Liver (tissue), 8 donors: ENCODE measurements at regions not wholly inside any gene's neighbourhood (a gene's known extent, or its start where the extent isn't known, plus 50 kb on each side); places are given as distances from the start of the nearest gene placed in this dataset.

Experiments
- DNase-seq: peaks from one replicate; pipeline ENCODE4 v3.0.0-alpha.2; 2017; ENCODE audit warnings: low spot score
- H3K27ac ChIP-seq, 2 donors: one replicate each; pipeline ENCODE4 v1.7.0; 2013; ENCODE audit warnings: inconsistent platforms in 2 of 2, low read length in 2 of 2, control low read depth in 1 of 2, low read depth in 1 of 2, mild to moderate bottlenecking in 1 of 2
- H3K27me3 ChIP-seq, 4 donors: one replicate each; pipeline versions ENCODE4 v1.6.1 to v1.7.0; 2013; ENCODE audit warnings: low read length in 3 of 4, inconsistent platforms in 1 of 4, mild to moderate bottlenecking in 1 of 4, moderate library complexity in 1 of 4; ENCODE audit not compliant: control insufficient read depth in 4 of 4, insufficient read depth in 4 of 4
- H3K36me3 ChIP-seq, 4 donors: one replicate each; pipeline versions ENCODE4 v1.6.1 to v1.7.0; 2013; ENCODE audit warnings: low read length in 3 of 4, mild to moderate bottlenecking in 3 of 4, low read depth in 1 of 4, moderate library complexity in 1 of 4; ENCODE audit not compliant: control insufficient read depth in 4 of 4, insufficient read depth in 3 of 4
- H3K4me1 ChIP-seq, 4 donors: one replicate each; pipeline versions ENCODE4 v1.6.1 to v1.7.0; 2013; ENCODE audit warnings: low read length in 3 of 4, mild to moderate bottlenecking in 3 of 4, moderate library complexity in 1 of 4; ENCODE audit not compliant: control insufficient read depth in 4 of 4, insufficient read depth in 4 of 4
- H3K4me3 ChIP-seq, 3 donors: one replicate each; pipeline versions ENCODE4 v1.6.1 to v1.7.0; 2013; ENCODE audit warnings: low read length in 3 of 3, control low read depth in 1 of 3, low read depth in 1 of 3, mild to moderate bottlenecking in 1 of 3
- H3K9ac ChIP-seq, 2 donors: one replicate each; pipeline ENCODE4 v1.7.0; 2013; ENCODE audit warnings: low read length in 2 of 2, mild to moderate bottlenecking in 2 of 2, moderate library complexity in 2 of 2, control low read depth in 1 of 2, low read depth in 1 of 2
- H3K9me3 ChIP-seq, 4 donors: one replicate each; pipeline versions ENCODE4 v1.6.1 to v1.7.0; 2013; ENCODE audit warnings: low read length in 3 of 4; ENCODE audit not compliant: control insufficient read depth in 4 of 4
- ATF3 ChIP-seq: IDR thresholded peaks from 2 replicates; pipeline ENCODE4 v1.6.1; 2016; ENCODE audit warnings: antibody characterized with exemption
- CTCF ChIP-seq: fragments of 150-350 bp; IDR thresholded peaks from 2 replicates; pipeline ENCODE4 v1.5.1; 2017; ENCODE audit warnings: improper control_type of control experiment, low read depth, low read length; ENCODE audit not compliant: missing input control
- EGR1 ChIP-seq, 2 donors: IDR thresholded peaks; 2 replicates each; pipeline ENCODE4 v1.6.1; 2016 to 2018; ENCODE audit warnings: antibody characterized with exemption in 2 of 2, low read depth in 2 of 2
- FOXA1 ChIP-seq: IDR thresholded peaks from 2 replicates; pipeline ENCODE4 v1.6.1; 2016; ENCODE audit warnings: antibody characterized with exemption
- FOXA2 ChIP-seq: IDR thresholded peaks from 2 replicates; pipeline ENCODE4 v1.6.1; 2016; ENCODE audit warnings: antibody characterized with exemption
- GABPA ChIP-seq, 2 donors: IDR thresholded peaks in 1 of 2; conservative IDR thresholded peaks in 1 of 2; 2 replicates each; pipeline ENCODE4 v1.6.1; 2016; ENCODE audit warnings: antibody characterized with exemption in 2 of 2, mild to moderate bottlenecking in 1 of 2, moderate library complexity in 1 of 2
- HNF4A ChIP-seq, 2 donors: conservative IDR thresholded peaks; 2 replicates each; pipeline ENCODE4 v1.6.1; 2016; ENCODE audit warnings: antibody characterized with exemption in 2 of 2, mild to moderate bottlenecking in 2 of 2
- HNF4G ChIP-seq: IDR thresholded peaks from 2 replicates; pipeline ENCODE4 v1.6.1; 2016; ENCODE audit warnings: antibody characterized with exemption
- JUND ChIP-seq, 2 donors: IDR thresholded peaks; 2 replicates each; pipeline ENCODE4 v1.6.1; 2016; ENCODE audit warnings: antibody characterized with exemption in 2 of 2
- RAD21 ChIP-seq, 2 donors: IDR thresholded peaks; 2 replicates each; pipeline ENCODE4 v1.6.1; 2016; ENCODE audit warnings: antibody characterized with exemption in 2 of 2, mild to moderate bottlenecking in 2 of 2
- RXRA ChIP-seq, 2 donors: IDR thresholded peaks; 2 replicates each; pipeline ENCODE4 v1.6.1; 2017 to 2018; ENCODE audit warnings: antibody characterized with exemption in 2 of 2, mild to moderate bottlenecking in 1 of 2
- SP1 ChIP-seq: IDR thresholded peaks from 2 replicates; pipeline ENCODE4 v1.6.1; 2018; ENCODE audit warnings: antibody characterized with exemption, mild to moderate bottlenecking
- TAF1 ChIP-seq: conservative IDR thresholded peaks from 2 replicates; pipeline ENCODE4 v1.6.1; 2016; ENCODE audit warnings: antibody characterized with exemption, mild to moderate bottlenecking
- YY1 ChIP-seq: IDR thresholded peaks from 2 replicates; pipeline ENCODE4 v1.6.1; 2016; ENCODE audit warnings: antibody characterized with exemption, mild to moderate bottlenecking
- ZBTB33 ChIP-seq: IDR thresholded peaks from 2 replicates; pipeline ENCODE4 v1.6.1; 2016; ENCODE audit warnings: antibody characterized with exemption
- WGBS: extraction: QIAGEN DNeasy Blood & Tissue Kit; methylation state at CpG from one replicate; pipeline ENCODE4 v1.1.7; 2013; 5-methylcytosine and 5-hydroxymethylcytosine counted together
- donor health status: healthy.
- donor health status: healthy.
- donor health status: healthy.
- donor health status: healthy.
- donor health status: healthy.

- TF ChIP-seq ZBTB33 (no peak), JUND (IDR thresholded peaks at IDR 0.05) (no peak), FOXA1 (no peak), GABPA (IDR thresholded peaks at IDR 0.05 in 1 of 2, conservative IDR thresholded peaks at IDR 0.05 in 1 of 2) (no peak), FOXA2 (no peak), EGR1 (IDR thresholded peaks at IDR 0.05; ENCODE audit: low read depth in 2 of 2) (no peak), SP1 (no peak)
These were observed 225.6 kb upstream of the PBX1 start (continued) for GRCh38 chr1:164333387-164333786.

- H3K9ac ChIP-seq: no peak overlapping the region
- no peak for TF ChIP-seq RAD21 (IDR thresholded peaks at IDR 0.05)
- 63% methylated on average over 2 of the region's 2 CpGs for WGBS
- no peaks in the 10 kb centered on the region for H3K27me3 ChIP-seq
- H3K9me3 ChIP-seq: peaks cover 0 to 4% (median 0%) of the 10 kb centered on the region in 4 donors
- H3K4me1 ChIP-seq: no peaks in the 10 kb centered on the region
- DNase-seq: no peak
- no peak overlapping the region for H3K4me3 ChIP-seq
- no peaks in the 10 kb centered on the region for H3K36me3 ChIP-seq
- no peak overlapping the region for H3K27ac ChIP-seq
These were observed 221.6 kb upstream of the PBX1 start for GRCh38 chr1:164337394-164337793.

GRCh38 chr1:164337885-164338284 lies 221.1 kb upstream of the PBX1 start:
- Histone ChIP-seq H3K36me3 (no peaks in the 10 kb centered on the region), H3K9me3 (peaks cover 0 to 4% (median 0%) of the 10 kb centered on the region in 4 donors), H3K4me1 (no peaks in the 10 kb centered on the region), H3K27me3 (no peaks in the 10 kb centered on the region), H3K4me3 (no peak overlapping the region), H3K9ac (no peak overlapping the region), H3K27ac (no peak overlapping the region)
- no peak for DNase-seq
- 85% methylated on average over 1 of the region's 1 CpG for WGBS
- TF ChIP-seq EGR1 (IDR thresholded peaks at IDR 0.05; ENCODE audit: low read depth in 2 of 2): no peak

GRCh38 chr1:164343189-164343588 lies 215.8 kb upstream of the PBX1 start:
- no peak for DNase-seq
- no peaks in the 10 kb centered on the region for H3K4me1 ChIP-seq
- no peak for TF ChIP-seq CTCF
- TF ChIP-seq SP1: no peak
- TF ChIP-seq FOXA1: no peak
- no peak for TF ChIP-seq GABPA (IDR thresholded peaks at IDR 0.05 in 1 of 2, conservative IDR thresholded peaks at IDR 0.05 in 1 of 2)
- TF ChIP-seq ATF3: no peak
- TF ChIP-seq RXRA (IDR thresholded peaks at IDR 0.05): no peak
- TF ChIP-seq TAF1: no peak
- no peak for TF ChIP-seq HNF4A (conservative IDR thresholded peaks at IDR 0.05)
- TF ChIP-seq RAD21 (IDR thresholded peaks at IDR 0.05): no peak
- TF ChIP-seq HNF4G: no peak
- no peak for TF ChIP-seq YY1
- TF ChIP-seq EGR1 (IDR thresholded peaks at IDR 0.05; ENCODE audit: low read depth in 2 of 2): no peak
- no peak for TF ChIP-seq ZBTB33
- TF ChIP-seq JUND (IDR thresholded peaks at IDR 0.05): no peak
- H3K36me3 ChIP-seq: no peaks in the 10 kb centered on the region
- H3K9ac ChIP-seq: no peak overlapping the region
- 95% methylated on average over 2 of the region's 2 CpGs for WGBS
- peaks cover 0 to 4% (median 0%) of the 10 kb centered on the region in 4 donors for H3K9me3 ChIP-seq
- H3K27me3 ChIP-seq: no peaks in the 10 kb centered on the region
- no peak overlapping the region for H3K27ac ChIP-seq
- no peak overlapping the region for H3K4me3 ChIP-seq
